ENCODE measurements at regions not wholly inside any gene's neighbourhood (a gene's known extent, or its start where the extent isn't known, plus 50 kb on each side); places are given as distances from the start of the nearest gene placed in this dataset.

GRCh38 chr13:56299650-56300049, 841.1 kb upstream of the PRR20A start:
- H3K4me1 Mint-ChIP-seq (ENCODE audit: unreplicated experiment): no peaks in the 10 kb centered on the region
- no peak for TF ChIP-seq CTCF (conservative IDR thresholded peaks at IDR 0.05)
- H3K27me3 Mint-ChIP-seq: no peaks in the 10 kb centered on the region
- no peak for DNase-seq (ENCODE audit: extremely low spot score, unreplicated experiment)
- no peak overlapping the region for H3K4me3 Mint-ChIP-seq
- H3K9me3 Mint-ChIP-seq: no peaks in the 10 kb centered on the region
- no peaks in the 10 kb centered on the region for H3K36me3 Mint-ChIP-seq
- H3K27ac Mint-ChIP-seq: no peak overlapping the region

GRCh38 chr13:56314765-56315164, 826.0 kb upstream of the PRR20A start:
- TF ChIP-seq CTCF (conservative IDR thresholded peaks at IDR 0.05): no peak
- Mint-ChIP-seq H3K27ac (no peak overlapping the region), H3K4me3 (no peak overlapping the region), H3K36me3 (no peaks in the 10 kb centered on the region), H3K9me3 (no peaks in the 10 kb centered on the region), H3K27me3 (no peaks in the 10 kb centered on the region), H3K4me1 (ENCODE audit: unreplicated experiment) (no peaks in the 10 kb centered on the region)
- no peak for DNase-seq (ENCODE audit: extremely low spot score, unreplicated experiment)

- Mint-ChIP-seq H3K27me3 (no peaks in the 10 kb centered on the region), H3K27ac (no peak overlapping the region), H3K4me1 (ENCODE audit: unreplicated experiment) (no peaks in the 10 kb centered on the region), H3K9me3 (no peaks in the 10 kb centered on the region), H3K4me3 (no peak overlapping the region), H3K36me3 (no peaks in the 10 kb centered on the region)
- DNase-seq (ENCODE audit: extremely low spot score, unreplicated experiment): no peak
- no peak for TF ChIP-seq CTCF (conservative IDR thresholded peaks at IDR 0.05)
Measured at GRCh38 chr13:56317841-56318240, 822.9 kb upstream of the PRR20A start.

GRCh38 chr13:56332671-56333070, 808.0 kb upstream of the PRR20A start:
- no peak for TF ChIP-seq CTCF (conservative IDR thresholded peaks at IDR 0.05)
- Mint-ChIP-seq H3K36me3 (no peaks in the 10 kb centered on the region), H3K4me3 (no peak overlapping the region), H3K27ac (no peak overlapping the region), H3K9me3 (no peaks in the 10 kb centered on the region), H3K4me1 (ENCODE audit: unreplicated experiment) (no peaks in the 10 kb centered on the region), H3K27me3 (no peaks in the 10 kb centered on the region)
- no peak for DNase-seq (ENCODE audit: extremely low spot score, unreplicated experiment)

GRCh38 chr13:56335775-56336174, 804.9 kb upstream of the PRR20A start:
- Mint-ChIP-seq H3K4me3 (no peak overlapping the region), H3K4me1 (ENCODE audit: unreplicated experiment) (no peaks in the 10 kb centered on the region), H3K27me3 (no peaks in the 10 kb centered on the region), H3K9me3 (peaks cover 3% of the 10 kb centered on the region), H3K27ac (no peak overlapping the region), H3K36me3 (no peaks in the 10 kb centered on the region)
- no peak for DNase-seq (ENCODE audit: extremely low spot score, unreplicated experiment)
- no peak for TF ChIP-seq CTCF (conservative IDR thresholded peaks at IDR 0.05)

GRCh38 chr13:56338421-56338820, 802.3 kb upstream of the PRR20A start:
- no peak for DNase-seq (ENCODE audit: extremely low spot score, unreplicated experiment)
- Mint-ChIP-seq H3K27me3 (no peaks in the 10 kb centered on the region), H3K27ac (no peak overlapping the region), H3K36me3 (no peaks in the 10 kb centered on the region), H3K4me1 (ENCODE audit: unreplicated experiment) (no peaks in the 10 kb centered on the region), H3K4me3 (no peak overlapping the region), H3K9me3 (peaks cover 12% of the 10 kb centered on the region)
- TF ChIP-seq CTCF (conservative IDR thresholded peaks at IDR 0.05): no peak

Measured in type B pancreatic cell (in vitro differentiated cells).